ENCODE measurements at regions not wholly inside any gene's neighbourhood (a gene's known extent, or its start where the extent isn't known, plus 50 kb on each side); places are given as distances from the start of the nearest gene placed in this dataset.

DNA sequence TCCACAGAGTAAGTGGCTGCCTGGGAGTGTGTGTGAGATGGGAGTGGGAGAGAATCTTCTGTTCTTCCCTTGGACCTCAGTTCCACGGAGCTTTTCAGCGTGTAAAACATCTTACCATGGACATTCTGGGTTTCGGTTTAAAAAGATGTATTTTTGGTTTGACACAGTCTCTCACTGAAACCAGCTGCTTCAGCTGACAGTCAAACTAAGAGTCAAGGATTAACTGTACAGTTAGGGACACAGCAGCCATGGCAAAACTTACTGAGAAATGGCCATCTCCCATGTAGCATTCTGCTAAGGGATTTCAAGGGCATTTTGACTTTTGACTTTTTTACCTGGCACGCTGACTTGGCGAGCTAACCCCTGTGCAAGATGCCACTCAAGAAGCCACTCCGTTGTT, 93.8 kb upstream of the IL12B start:
- no peak for DNase-seq

- DNase-seq: no peak
These were observed 96.4 kb upstream of the IL12B start for GRCh38 chr5:159426694-159427093.

GRCh38 chr5:159427180-159428012, 97.1 kb upstream of the IL12B start:
- no peak for DNase-seq

GRCh38 chr5:159430361-159431012, 100.2 kb upstream of the IL12B start:
- DNase-seq: no peak

DNA sequence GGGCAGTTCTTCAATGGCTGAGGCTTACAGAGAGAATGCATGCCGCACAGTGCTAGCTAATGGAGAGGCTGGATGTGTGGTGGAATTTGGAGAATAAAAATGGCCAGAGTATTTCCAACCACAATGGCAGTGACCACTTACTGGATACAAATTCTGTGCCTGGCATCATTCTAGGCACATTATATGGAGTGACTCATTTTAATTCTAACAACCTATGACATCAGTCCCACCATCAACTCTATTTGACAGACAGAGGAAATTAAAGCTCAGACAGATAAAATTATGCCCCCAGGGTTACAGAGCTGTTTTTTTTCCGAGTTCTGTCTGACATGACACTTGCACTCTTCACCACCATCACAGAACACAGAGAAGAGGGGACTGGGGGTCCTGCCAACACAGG, 105.6 kb upstream of the IL12B start:
- DNase-seq: no peak

DNA sequence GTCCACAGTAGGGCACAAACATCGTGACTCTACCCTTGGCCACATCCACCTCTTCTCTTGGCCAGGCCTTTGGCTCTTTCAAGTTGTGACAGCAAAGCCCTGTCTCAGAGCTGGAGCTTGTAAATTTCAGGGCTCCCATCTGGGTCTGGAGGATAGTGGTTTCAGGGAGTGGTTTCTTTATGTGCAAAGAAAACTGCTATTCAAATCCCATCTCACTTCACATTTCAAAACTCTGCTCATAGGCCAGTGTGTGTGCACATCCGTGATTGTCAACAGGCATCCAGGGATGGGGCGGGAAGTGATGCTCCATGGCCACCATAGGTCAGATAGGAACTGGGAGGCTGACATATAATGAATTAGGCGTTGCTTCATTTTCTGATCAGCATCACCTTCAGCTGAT, 107.8 kb upstream of the IL12B start:
- DNase-seq: no peak

DNA sequence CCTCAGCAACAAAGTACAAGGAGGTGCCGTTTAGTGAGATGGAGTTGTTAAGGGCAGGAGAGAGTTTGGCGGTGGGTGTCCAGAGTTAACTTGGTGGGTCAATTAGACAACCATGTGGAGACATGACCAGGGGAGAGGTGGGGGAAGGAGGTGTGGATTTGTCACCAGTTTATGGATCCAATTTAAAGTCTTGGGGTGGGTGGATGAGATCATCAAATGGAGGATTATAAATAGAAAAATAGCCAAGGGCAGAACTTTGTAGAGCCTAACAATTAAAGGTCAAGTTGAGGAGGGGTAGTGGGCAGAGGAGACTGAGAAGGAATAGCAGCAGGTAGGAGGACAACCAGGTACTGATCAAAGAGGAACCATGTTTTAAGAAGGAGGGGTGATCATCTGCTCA, 108.7 kb upstream of the IL12B start:
- no peak for DNase-seq

- no peak for DNase-seq
These were observed 109.9 kb upstream of the IL12B start for GRCh38 chr5:159440235-159440634.

GRCh38 chr5:159440968-159441367, 110.7 kb upstream of the IL12B start:
- DNase-seq: no peak

GRCh38 chr5:159441441-159441840, 111.2 kb upstream of the IL12B start:
- DNase-seq: no peak

GRCh38 chr5:159442206-159442850, 112.0 kb upstream of the IL12B start:
- DNase-seq: no peak

DNA sequence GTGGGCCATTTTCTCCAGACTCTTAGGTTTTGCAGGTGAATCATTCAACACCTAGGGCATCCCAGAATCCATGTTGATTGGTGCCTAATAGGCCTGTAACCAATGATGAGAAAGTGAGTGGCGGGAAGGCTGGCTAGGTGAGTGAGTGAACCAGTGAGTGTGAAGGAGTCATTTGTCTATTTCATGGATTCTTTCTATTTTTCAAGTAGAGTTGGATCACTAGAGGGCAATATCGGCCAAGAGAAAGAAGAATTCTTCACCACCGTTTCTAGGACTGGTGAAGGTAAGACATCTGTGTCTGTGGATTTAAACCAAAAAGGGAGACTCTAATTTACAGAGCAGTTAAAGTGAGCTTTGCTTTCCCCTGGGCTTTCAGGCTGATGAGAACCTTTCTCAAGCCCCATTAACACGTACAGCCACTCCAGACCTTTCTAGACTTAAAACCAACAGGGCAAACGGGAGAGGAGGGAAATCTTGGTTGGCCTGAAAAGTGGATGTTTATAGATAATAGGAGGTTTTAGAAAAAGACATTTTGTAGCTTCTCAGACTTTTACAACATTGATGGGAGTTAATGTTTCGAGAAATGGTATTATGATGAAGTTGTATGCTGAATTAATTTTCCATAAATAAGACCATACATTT, 114.3 kb upstream of the IL12B start:
- DNase-seq: no peak

DNA sequence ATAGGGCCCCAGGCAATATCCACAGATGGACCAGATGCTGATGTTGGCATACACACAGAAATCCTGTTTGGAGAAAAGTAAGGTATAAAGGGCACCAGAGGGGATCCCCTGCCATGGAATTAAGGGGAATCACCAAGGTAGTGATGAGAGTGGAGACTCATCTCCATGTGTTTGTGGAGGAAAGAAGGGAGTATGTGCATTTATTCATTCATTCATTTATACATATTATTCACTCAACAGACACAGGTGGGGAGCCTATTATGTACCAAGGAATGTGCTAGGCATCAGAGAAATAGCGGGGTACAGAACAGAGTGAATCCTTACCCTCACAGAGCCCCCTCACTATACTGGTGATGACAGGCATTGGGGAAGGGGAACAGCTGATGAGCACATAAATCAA, 116.8 kb upstream of the IL12B start:
- DNase-seq: no peak

DNA sequence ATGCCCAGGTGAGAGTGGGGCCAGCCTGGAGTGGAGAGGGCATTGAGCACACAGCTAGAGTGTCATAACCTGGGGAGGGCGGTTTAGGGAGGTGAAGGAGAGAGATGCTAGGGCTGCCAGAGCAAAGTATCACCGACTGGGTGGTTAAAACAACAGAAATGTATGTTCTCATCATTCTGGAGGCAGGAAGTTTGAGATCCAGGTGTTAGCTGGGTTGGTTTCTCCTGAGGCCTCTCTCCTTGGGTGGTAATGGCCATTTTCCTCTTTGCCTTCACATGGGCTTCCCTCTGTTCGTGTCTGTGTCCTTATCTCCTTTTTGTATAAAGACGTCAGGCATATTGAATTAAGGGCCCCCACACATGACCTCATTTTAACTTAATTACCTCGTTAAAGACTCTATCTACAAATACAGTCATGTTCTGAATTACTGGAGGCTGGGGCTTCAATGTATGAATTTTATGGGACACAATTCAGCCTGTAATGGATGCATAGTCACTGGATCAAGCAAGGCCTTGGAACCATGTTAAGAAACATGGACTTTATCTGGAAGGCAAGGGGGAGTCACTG, 118.6 kb upstream of the IL12B start:
- no peak for DNase-seq

DNA sequence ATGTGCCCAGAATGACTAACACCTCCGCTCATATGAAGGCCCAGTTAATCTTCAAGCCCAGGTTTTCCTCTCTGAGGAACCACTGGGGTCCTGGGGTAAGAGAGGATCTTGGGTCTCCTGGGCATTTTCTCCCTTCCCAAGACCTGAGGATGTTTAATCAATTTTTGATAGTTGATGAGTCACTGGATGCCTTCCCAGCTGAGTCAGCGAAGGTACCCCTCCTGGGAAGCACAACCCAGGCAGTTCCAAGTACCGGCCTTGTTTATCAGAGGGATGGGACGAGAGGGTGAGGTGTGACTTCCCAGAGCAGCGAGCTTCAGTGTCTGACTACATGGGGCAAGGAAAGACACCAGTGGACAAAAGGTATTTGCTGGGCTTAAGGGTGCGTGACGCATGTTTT, 119.6 kb upstream of the IL12B start:
- no peak for DNase-seq

DNA sequence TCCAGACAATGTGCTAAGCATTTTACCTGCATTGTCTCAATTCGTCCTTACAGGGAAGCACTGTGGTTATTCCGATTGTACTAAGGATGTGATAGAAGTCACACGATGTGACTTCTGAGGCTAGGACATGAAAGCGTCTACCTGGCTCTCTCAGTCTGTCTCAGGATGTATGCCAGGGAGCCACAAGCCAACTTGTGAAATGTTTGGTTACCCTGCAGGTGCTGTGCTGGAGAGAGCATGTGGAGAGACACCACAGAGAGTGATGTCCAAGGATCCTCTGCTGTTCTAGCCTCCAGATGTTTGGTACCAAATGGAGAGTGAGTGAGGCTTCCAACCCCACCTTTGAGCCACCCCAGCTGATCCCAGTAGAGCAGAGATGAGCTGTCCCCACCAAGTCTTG, 120.1 kb upstream of the IL12B start:
- no peak for DNase-seq

DNA sequence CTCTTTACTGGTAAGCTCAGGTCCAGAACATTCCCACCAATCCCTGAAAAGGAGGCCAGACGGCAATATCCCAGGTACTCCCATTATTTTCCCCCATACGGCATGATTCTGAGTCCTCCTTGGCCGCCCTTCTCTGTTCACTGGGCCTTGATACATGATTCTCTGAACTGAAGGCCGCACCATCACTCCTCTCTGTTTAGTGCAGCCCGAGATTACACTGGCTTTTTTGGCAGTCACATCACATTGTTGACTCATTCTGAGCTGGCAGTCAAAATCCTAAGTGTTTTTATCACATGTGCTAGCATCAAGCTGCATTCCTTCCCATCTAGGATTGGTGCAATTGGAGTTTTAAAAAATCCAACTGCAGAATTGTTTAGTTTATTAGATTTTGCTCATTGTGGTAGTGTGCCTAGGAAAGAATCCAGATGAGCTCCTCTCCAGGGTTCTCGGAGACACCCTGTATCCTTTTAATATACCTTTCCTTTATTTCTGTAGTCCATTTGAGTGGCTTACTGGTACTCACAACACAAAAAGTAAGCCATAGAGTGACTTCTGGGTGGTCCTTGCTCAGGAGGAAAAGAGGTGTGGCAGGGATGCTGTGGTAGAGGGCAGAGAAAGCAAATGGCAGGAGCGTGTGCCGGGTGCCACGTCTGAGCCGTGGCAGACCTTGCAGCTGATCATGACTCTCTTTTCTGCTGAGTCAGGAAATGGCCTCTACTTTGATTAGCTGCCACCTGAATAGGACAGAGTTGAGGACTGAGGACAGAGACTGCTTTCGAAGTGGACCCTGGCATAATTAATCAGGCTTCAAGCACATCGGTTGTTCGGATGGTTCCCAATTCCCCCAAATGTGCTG, 121.1 kb upstream of the IL12B start:
- no peak for DNase-seq

DNA sequence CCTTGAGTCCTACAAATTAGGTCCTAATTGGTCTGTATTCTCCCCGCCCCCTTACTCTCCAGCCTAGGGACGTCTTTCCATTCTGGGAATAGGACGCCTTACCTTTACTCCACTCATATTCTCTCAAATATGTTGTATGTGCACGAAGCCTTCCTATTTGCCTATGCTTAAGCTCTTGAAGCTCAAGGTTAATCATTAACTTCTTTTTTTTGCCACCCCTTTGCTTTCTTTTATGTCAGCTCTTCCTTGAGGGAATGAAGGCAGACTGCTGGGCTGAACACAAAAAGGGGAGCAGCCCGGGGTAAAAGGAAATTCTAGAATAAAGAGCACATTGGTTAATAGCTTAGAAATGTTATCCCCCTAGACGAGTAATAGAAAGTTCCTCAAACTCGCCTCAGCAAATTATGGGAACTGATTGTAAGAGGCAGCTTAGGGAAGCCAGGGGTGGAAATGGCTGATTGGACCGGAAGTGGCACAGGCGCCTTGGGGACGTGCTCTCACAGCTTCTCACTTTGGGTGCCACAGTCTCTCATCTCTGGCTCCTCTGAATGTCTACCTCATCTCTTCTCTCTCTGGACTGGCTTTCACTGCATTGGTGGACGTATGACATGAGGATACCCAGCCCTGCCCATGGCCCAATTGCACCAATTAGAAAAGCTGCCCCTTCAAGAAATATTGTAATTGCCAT, 122.3 kb upstream of the IL12B start:
- no peak for DNase-seq

DNA sequence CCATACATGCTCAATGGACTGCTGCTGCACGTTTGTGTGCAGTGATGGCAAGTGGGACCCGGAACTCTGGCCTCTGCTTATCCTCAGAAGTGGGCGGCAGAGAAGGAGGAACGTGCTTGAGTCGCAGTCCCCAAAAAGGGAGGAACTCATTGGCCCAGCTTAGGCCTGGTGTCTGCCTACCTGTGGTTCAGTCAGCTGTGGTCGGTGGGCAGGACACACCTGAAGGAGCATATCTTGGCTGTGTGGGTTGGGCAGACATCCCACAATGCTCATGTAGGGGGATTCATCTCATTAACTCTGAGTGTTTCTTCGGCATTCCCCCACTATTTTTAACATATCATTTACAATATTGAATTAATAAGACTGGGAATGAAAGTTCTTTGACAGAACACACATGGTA, 122.9 kb upstream of the IL12B start:
- no peak for DNase-seq

GRCh38 chr5:159456261-159456660, 126.0 kb upstream of the IL12B start:
- DNase-seq: no peak

DNA sequence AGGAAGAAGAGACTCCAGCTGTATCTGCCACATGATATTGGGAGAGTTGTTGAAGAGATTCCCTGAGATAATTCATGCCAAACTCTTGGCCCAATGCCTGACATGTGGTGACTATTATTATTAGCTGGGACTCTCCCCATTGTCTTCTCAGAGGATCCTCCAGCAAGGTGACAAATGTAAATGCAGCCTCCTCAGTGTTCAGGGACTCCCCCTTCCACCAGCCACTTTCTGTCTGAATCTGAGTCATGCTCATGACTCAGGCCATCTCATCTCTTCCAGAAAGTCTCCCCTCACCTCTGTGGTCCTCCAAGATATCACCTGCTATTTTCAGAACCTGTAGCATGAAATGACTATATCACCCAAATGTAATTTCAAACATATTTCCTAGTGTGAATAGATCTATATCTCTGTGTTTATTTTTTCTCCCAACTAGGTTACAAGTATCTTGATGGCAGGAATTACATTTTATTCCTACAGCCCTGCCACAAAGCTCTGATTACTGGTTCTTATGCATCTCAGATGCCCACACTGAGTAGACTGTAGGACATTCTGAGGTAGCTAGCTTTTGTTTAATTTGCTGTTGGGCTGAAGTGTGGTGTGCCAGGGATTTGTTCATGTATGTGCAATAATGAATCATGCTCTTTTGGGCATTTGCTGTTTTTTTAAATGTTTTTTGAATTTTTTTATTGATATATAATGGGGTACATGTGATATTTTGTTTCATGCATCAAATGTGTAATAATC, 126.6 kb upstream of the IL12B start:
- DNase-seq: no peak

Measured in activated CD4-positive, alpha-beta T cell treated with anti-CD3 and anti-CD28 coated beads, Interleukin-2, amount 50 U/mL, for 1 hour (primary cell).